OCI-LY3 (cell line): ENCODE measurements at regions not wholly inside any gene's neighbourhood (a gene's known extent, or its start where the extent isn't known, plus 50 kb on each side); places are given as distances from the start of the nearest gene placed in this dataset.

Source experiments
- CTCF ChIP-seq: fragments of 200-600, 300-600 bp; sonication (generic); IDR thresholded peaks from 2 replicates; pipeline ENCODE4 v1.5.1; 2014; ENCODE audit warnings: antibody characterized with exemption, low read length, low read depth
- EZH2phosphoT487 ChIP-seq: fragments of 200-600 bp; shearing (Covaris generic); IDR thresholded peaks from 2 replicates; pipeline ENCODE4 v1.6.1; 2018; ENCODE audit warnings: antibody characterized with exemption, mixed run types, low read depth

- no peak for TF ChIP-seq CTCF
- no peak for TF ChIP-seq EZH2phosphoT487
Observed at GRCh38 chr7:125386211-125386610, 456.6 kb upstream of the POT1 start.
